HG02970 (cell line): ENCODE measurements at regions not wholly inside any gene's neighbourhood (a gene's known extent, or its start where the extent isn't known, plus 50 kb on each side); places are given as distances from the start of the nearest gene placed in this dataset.
"Not testable (repeated sequence)": the region's sequence is repeated elsewhere in the genome, so short reads cannot be mapped to it uniquely, and the experiment has no call there.

ENCODE experiments used
- ATAC-seq: cut with Tn5 transposase; IDR thresholded peaks from one replicate; pipeline ENCODE4 v1.9.1; 2021; ENCODE audit warnings: mild to moderate bottlenecking, moderate library complexity, moderate number of reproducible peaks; ENCODE audit not compliant: unreplicated experiment, low FRiP score

DNA sequence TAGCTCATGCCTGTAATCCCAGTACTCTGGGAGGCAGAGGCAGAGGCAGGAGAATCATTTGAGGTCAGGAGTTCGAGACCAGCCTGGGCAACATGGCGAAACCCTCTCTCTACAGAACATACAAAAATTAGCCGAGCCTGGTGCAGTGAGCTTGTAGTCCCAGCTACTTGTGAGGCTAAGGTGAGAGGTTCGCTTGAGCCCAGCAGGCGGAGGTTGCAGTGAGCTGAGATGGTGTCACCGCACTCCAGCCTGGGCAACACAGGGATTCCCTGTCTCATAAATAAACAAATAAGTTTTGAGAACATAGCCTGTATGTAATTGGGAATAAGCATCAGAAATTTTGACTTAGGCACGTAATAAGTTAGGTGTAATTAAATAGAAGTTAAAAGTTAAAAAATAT, 971.7 kb upstream of the COX7C start:
- ATAC-seq = no peak

DNA sequence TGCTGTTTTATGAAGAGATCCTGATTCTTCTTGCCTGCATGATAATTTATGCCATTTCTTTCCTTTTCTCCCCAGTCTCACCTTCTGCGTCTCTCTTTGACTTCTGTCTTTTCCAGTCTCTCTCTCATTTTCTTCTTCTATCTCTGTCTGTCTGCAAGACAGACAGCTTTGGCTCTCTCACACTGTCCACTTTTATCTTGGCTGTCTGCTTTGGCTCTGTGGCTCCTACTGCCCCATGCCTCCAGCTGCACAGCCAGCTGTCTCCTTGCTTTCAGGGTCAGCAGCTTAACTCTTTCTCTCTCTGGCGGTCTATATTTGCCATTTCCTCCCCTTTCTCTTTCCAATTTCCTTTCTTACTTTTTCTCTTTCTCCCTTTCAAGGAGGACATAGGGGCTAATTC, 971.1 kb upstream of the COX7C start:
- no peak for ATAC-seq

DNA sequence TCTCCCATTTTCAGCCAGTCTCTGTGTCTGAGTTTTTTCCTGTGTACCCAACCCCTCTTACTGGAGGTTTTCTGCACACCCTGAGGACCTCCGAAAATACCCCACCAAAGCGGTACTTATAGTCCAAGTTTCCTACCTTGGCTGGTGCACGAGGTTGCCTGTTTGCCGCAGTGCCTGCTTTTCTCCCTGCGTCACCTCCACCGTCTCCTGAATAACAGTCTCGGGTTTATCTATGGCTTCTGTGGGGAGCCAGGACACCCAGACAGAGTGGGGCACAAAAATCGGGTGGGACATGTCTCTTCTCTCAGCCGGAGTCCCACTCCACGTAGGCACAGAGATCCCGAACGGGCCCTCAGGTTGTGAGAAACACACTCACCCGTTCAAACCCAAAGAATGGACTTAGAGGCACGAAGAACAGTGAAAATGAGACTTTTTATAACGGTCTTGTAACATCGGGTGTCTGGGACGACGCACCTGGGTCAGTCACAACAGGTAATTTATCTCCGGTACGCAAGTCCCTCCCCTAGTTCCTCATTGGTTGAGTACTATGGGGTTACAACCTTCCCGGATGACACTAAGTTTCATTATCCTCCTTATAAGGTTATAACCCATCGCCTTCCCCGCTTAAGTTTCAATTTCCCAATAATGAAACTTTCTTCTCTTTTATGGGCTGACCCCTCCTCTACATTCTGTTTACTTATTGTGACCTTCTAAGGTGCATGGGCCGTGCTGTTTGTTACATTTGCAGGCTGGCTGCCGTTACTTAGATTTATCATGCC, 970.2 kb upstream of the COX7C start:
- no peak for ATAC-seq

DNA sequence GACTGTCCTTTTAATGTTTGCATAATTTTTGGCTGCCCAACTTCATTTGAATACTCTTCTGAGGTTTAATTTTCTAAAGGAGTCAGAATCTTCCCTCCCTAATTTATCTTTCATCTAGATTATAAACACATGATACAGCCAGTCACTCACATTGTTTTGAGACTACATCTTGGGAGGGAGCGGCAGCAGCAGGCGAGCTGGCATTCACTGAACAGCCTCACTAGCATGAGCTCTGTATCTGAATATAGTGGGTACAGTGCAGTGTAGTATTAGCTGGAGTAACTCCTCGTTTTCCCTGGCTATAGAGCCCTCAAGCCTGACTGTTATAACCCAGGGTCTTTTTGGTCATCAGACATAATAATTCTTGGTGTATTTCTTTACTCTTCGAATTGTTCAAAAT, 969.2 kb upstream of the COX7C start:
- no peak for ATAC-seq

DNA sequence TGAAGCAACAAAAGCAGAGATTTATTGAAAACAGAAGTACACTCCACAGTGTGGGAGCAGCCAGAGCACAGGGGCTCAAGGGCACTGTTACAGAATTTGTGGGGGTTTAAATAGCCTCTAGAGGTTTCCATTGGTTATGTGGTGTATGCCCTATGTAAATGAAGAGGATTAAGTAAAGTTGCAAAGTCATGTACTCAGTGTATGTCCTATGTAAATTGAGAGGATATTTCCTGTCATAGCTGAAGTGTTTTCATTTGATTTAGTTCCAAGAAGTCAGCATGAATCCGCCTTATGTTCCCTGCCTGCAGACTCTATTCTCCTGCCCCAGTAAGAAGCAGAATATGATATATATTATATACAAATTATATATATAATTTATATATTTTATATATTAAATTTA, 966.0 kb upstream of the COX7C start:
- ATAC-seq = no peak

DNA sequence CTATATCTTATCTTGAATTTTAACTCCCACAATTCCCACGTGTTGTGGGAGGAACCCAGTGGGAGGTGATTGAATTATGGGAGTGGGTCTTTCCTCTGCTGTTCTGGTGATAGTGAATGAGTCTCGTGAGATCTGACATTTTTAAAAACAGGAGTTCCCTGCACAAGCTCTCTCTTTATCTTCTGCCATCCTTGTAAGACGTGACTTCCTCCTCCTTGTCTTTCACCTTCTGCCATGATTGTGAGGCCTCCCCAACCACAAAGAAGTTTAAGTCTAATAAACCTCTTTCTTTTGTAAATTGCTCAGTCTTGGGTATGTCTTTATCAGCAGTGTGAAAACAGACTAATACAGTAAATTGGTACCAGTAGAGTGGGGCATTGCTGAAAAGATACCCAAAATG, 963.6 kb upstream of the COX7C start:
- ATAC-seq = not testable (repeated sequence)

DNA sequence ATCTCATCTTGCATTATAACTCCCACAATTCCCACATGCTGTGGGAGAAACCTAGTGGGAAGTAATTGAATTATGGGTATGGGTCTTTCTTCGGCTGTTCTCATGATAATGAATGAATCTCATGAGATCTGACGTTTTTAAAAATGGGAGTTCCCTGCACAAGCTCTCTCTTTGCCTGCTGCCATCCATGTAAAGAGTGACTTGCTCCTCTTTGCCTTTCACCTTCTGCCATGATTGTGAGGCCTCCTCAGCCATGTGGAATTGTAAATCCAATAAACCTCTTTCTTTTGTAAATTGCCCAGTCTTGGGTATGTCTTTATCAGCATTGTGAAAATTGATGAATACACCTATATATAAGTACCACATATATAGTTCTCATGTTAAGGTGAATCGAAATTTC, 961.7 kb upstream of the COX7C start:
- ATAC-seq = no peak

DNA sequence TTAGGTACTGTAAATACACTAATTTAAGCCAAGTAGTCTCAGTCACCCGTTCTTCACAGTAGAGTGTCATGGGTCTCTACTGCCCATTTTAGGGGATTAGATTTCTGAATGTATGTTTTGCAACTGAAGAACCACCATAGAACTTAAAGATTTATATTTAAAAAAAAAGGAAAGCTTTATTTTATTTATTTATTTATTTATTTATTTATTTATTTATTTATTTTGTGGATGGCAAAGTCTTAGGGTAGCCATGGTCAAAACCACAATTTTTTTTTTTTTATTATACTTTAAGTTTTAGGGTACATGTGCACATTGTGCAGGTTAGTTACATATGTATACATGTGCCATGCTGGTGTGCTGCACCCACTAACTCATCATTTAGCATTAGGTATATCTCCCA, 960.4 kb upstream of the COX7C start:
- ATAC-seq = not testable (repeated sequence)

DNA sequence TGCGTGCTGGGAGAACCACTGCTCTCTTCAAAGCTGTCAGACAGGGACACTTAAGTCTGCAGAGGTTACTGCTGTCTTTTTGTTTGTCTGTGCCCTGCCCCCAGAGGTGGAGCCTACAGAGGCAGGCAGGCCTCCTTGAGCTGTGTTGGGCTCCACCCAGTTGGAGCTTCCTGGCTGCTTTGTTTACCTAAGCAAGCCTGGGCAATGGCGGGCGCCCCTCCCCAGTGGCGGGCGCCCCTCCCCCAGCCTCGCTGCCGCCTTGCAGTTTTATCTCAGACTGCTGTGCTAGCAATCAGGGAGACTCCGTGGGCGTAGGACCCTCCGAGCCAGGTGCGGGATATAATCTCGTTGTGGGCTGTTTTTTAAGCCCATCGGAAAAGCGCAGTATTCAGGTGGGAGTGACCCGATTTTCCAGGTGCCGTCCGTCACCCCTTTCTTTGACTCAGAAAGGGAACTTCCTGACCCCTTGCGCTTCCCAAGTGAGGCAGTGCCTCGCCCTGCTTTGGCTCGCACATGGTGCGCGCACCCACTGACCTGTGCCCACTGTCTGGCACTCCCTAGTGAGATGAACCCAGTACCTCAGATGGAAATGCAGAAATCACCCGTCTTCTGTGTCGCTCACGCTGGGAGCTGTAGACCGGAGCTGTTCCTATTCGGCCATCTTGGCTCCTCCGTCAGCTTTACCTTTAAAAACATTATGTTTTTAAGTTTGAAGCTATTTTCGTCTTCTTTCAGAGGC, 954.6 kb upstream of the COX7C start:
- not testable (repeated sequence) for ATAC-seq

DNA sequence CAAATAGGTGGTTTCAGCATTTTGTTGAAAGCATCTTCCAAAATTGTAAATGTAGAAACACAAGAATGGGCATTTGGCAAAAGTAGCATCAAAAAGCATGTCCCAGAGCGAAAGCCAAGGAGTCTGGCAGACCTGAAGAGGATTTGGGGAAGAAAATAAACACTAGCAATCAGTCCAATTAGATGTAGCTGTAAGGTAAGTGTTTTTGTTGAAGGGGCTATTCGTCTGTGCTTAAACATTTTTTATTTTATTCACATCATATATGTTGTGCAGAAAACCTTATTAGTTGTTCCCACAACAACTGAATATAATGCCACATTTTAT, 954.1 kb upstream of the COX7C start:
- no peak for ATAC-seq

DNA sequence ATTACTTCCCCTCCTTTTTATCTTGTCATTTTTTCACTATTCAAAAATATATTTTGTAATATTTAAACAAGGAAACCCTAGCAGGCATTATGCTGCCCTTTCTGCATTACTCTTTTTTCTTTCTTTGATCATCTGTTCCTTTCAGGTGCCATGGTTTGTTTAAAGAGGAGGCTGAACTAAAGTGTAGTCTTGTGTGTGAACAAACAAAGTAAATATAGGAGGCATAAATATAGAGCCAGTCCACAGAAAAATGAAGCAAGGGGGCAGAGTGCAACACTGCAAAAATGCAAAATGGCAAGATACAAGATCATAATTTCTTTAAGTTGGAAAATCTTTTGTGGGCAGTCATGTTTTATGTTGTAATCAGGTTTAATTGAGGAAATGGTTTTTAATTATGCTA, 947.3 kb upstream of the COX7C start:
- ATAC-seq = no peak

DNA sequence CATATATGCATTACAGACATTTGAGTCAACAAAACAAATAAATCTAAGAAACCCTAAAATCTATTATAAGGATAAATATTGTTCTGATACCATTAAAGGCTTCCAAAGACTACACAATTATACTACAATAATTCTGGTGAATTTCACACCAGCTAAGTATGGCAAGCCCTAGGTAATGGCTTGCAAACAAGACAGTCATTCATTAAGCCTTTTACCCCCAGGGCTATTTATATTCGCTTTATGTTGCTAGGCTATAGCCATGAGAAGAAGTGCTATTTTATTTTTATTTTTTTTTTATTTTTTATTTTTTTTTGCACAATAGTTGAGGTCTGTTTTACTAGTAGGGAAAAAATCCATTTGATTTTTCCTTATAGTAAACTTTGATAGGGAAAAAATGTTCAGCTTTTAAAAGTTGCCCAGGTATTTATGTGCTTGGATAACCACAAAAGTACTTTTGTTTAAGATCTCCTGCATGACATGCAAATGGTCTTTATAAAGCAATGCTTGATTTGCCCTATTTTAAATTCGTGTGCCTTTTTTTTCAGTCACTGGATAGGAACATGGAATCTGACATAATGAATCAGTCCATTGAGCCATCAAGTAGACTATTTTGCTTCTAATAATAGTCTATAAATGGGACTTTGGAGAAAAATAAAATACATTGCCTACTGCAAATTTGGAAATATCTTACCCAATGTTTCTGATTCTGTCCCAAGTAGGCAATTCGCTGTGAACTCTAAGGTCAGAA, 946.3 kb upstream of the COX7C start:
- ATAC-seq = no peak

DNA sequence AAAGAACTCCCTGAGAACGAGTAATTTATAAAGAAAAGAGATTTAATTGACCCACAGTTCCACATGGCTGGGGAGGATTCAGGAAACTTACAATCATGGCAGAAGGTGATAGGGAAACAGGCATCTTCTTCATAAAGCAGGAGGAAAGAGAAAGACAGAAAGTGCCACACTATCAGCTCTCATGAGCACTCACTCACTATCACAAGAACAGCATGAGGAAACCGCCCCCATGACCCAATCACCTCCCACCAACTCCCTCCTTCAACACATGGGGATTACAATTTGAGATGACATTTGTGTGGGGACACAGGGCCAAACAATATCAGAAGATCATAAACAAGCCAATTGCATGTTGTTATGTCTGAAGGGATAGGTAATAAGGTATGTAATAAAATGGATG, 935.9 kb upstream of the COX7C start:
- no peak for ATAC-seq

DNA sequence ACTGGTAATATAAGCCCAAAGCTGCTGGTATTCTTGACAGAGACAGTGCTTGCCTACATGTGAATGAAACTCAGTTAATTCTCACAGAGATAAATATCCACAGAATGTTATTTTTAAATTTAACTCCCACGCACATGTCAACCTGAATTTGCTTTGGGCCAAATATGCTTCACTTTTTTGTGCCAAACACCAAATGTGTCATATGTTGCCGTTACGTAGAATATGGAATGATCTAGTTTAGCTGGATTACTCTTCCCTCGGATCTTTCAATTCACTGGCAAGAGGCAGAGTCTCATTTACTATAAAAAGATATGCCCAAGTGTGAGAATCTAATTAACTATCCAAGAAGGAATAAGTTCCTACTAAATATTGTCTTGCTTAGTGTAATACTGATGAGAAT, 933.4 kb upstream of the COX7C start:
- ATAC-seq = no peak

DNA sequence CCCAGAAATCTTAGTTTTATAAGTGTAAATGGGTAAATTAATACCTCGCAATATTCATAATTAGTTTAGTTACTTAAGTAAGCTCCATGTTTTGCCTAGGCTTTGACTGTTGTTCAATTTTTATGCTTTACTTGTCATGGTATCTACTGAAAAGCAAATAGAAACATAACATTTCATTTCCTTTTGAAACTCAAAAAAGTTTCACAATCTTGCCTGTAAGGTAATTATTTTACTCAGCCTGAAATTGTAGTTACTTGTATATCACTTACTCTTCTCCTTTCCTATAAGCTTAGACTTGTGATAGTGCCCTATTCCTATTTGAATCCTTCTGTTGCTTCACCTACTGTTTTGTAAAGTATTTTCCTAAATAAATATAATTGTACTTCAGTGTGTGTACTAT, 914.4 kb upstream of the COX7C start:
- no peak for ATAC-seq

DNA sequence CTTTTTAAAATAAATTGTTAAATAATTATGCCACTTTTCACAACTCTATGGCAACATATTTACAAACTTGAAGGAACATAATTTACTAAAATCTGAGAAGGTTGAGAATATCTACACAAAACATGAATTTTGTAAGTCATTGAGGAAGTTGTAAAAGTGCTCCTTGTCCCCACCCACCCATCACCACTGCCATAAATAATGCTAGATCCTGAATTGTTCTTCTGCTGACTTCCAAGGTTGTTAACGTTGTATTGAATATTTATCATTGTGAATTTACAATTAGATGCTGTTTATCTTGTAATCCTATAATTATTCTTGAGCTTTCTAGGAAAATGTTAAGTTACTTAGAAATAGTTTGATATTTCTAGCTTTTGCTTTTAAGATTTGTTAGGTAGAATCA, 908.0 kb upstream of the COX7C start:
- no peak for ATAC-seq

DNA sequence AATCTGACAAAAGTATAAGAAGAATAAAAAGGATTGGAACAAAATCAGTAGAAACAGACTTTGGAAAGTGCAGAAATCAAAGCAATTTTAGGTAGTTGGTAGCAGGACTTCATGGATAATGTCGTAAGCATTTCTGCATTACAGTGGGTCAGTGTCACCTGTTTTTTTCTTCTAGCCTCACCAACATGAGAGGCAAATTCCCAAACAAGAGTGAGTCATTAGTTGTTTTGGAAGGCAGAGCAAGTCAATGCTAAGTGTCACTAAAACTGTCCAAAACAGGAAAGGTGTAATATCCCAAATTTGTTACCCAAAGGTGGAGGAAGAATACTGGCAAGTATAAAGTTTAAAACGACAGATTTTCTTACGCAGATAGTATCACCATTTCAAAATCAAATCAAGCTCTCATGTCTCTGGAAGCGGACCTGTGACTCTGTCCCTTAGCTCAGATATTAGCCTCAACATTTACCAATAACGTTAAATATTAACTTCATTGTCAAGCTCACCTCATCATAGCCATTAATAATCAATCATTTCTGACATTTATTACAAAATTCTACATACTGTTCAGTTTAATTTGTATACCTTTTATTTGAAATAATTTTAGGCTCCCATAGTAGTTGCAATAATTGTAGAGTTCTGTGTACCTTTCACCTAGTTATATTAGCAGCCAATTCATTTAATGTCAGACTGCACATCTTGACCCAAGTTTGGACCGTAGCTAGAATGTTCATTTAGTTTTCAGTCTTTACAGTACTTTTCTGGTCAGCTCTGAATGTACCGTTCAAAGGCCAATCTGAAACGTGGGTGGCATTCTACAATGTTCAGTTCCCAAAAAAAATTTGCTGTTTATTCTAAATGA, 901.2 kb upstream of the COX7C start:
- ATAC-seq = no peak

DNA sequence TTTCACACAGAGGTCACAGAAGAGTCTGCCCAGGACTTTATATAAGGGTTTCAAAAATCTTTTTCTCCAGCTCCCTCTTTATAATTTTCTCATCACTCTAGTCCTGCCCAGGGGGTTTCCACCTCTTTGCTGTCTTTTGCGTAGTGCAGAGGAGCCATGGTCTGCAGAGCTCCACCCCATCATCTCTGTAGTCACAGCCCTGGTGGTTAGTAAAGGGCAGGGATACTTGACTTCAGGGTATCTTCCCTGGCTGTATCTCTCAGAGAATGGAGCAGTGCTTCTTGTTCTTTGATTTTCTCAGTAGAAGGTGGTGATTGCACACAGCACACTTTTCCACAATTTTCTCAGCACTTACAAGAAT, 900.6 kb upstream of the COX7C start:
- no peak for ATAC-seq

DNA sequence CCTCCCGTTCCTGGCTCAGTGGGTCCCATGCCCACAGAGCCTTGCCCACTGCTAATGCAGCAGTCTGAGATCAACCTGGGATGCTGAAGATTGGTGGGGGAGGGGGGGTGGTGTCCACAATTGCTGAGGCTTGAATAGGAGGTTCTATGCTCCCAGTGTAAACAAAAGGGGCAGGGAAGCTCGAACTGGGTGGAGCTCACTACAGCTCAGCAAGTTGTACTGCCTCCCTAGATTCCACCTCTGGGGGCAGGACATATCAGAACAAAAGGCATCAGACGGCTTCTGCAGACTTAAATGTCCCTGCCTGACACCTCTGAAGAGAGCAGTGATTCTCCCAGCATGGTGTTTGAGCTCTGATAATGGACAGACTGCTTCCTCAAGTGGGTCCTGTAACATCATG, 885.6 kb upstream of the COX7C start:
- ATAC-seq = no peak

DNA sequence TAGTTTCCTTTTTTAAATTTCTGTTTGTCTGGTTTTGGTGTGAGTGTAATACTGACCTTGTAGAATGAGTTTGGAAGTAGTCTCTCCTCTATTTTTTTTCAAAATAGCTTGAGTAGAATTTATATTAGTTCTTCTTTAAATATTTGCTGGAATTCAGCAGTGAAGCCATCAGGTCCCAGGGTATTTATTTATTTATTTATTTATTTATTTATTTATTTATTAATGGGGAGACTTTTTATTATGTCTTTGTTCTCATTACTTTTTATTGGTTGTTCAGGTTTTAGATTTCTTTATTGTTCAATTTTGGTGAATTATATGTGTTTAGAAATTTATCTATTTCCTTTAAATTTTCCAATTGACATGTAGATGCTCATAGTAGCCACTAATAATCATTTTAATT, 875.8 kb upstream of the COX7C start:
- ATAC-seq = no peak

DNA sequence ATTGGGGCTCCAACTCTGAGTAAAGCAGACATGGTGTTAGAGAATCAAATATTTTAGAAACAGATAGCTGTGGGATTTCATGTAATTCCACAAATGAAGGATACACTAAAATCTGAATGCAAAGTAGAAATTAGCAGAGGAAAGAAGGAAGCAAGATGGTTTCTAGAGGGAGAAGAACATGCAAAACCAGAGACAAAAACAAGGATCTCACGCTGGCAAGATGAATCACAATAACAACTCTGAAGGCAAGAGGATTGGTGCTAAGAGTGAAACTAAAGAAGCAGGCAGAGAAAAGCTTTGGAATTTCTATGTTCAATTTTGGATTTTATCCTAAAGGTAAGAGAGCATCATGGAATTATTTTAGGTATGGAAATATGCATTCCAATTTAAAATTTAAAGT, 857.2 kb upstream of the COX7C start:
- ATAC-seq = no peak
